ACC112 (cell line): ENCODE measurements at regions not wholly inside any gene's neighbourhood (a gene's known extent, or its start where the extent isn't known, plus 50 kb on each side); places are given as distances from the start of the nearest gene placed in this dataset.
A peak's percentile ranks its signal among the peaks of the same experiment; 100 is the strongest.

Source experiments
- H2AFZ ChIP-seq: fragments of 200-600 bp; sonication (generic); one replicate; pipeline ENCODE4 v1.6.0; 2017; ENCODE audit warnings: antibody characterized with exemption, low read length; ENCODE audit not compliant: unreplicated experiment
- H3K27ac ChIP-seq: fragments of 200-600 bp; sonication (generic); 2 replicates; pipeline ENCODE4 v1.5.1; 2014; ENCODE audit warnings: low read depth, mild to moderate bottlenecking, antibody characterized with exemption, low read length, moderate library complexity
- H3K27me3 ChIP-seq: fragments of 200-600 bp; sonication (generic); 2 replicates; pipeline ENCODE4 v1.6.1; 2014; ENCODE audit warnings: mild to moderate bottlenecking, antibody characterized with exemption, low read length, moderate library complexity, mixed read lengths; ENCODE audit not compliant: insufficient read depth
- H3K36me3 ChIP-seq: fragments of 200-600 bp; sonication (generic); 2 replicates; pipeline ENCODE4 v1.6.1; 2016; ENCODE audit warnings: mild to moderate bottlenecking, antibody characterized with exemption, low read length, moderate library complexity, mixed read lengths; ENCODE audit not compliant: insufficient read depth
- H3K4me1 ChIP-seq: fragments of 200-600 bp; sonication (generic); one replicate; pipeline ENCODE4 v1.6.1; 2016; ENCODE audit warnings: low read length, mixed read lengths; ENCODE audit not compliant: insufficient read depth, unreplicated experiment, control insufficient read depth
- H3K4me3 ChIP-seq: fragments of 200-600 bp; sonication (generic); 2 replicates; pipeline ENCODE4 v1.5.1; 2014; ENCODE audit warnings: mild to moderate bottlenecking, low read depth, low read length
- H3K79me2 ChIP-seq: fragments of 200-600 bp; sonication (generic); one replicate; pipeline ENCODE4 v1.6.0; 2016; ENCODE audit warnings: low read length; ENCODE audit not compliant: control insufficient read depth, unreplicated experiment, insufficient read depth

- no peaks in the 10 kb centered on the region for H3K36me3 ChIP-seq
- no peak overlapping the region for H2AFZ ChIP-seq
- no peak overlapping the region for H3K27ac ChIP-seq
- H3K4me3 ChIP-seq = no peak overlapping the region
- H3K4me1 ChIP-seq = no peaks in the 10 kb centered on the region
- H3K27me3 ChIP-seq = no peaks in the 10 kb centered on the region
- no peaks in the 10 kb centered on the region for H3K79me2 ChIP-seq
Observed at GRCh38 chrX:138946926-138947325, 235.4 kb upstream of the FGF13 start.

- Histone ChIP-seq H3K4me1 (no peaks in the 10 kb centered on the region), H2AFZ (no peak overlapping the region), H3K4me3 (no peak overlapping the region), H3K36me3 (no peaks in the 10 kb centered on the region), H3K79me2 (no peaks in the 10 kb centered on the region), H3K27ac (no peak overlapping the region), H3K27me3 (no peaks in the 10 kb centered on the region)
Observed at GRCh38 chrX:138945219-138945618, 233.7 kb upstream of the FGF13 start.

- H3K36me3 ChIP-seq = no peaks in the 10 kb centered on the region
- no peak overlapping the region for H2AFZ ChIP-seq
- H3K27ac ChIP-seq = no peak overlapping the region
- H3K4me3 ChIP-seq = no peak overlapping the region
- no peaks in the 10 kb centered on the region for H3K4me1 ChIP-seq
- no peaks in the 10 kb centered on the region for H3K79me2 ChIP-seq
- no peaks in the 10 kb centered on the region for H3K27me3 ChIP-seq
Observed at GRCh38 chrX:138939038-138939437, 227.5 kb upstream of the FGF13 start.

GRCh38 chrX:138938003-138938402 lies 226.5 kb upstream of the FGF13 start:
- H3K27ac ChIP-seq = no peak overlapping the region
- no peaks in the 10 kb centered on the region for H3K27me3 ChIP-seq
- no peak overlapping the region for H2AFZ ChIP-seq
- H3K79me2 ChIP-seq = no peaks in the 10 kb centered on the region
- no peak overlapping the region for H3K4me3 ChIP-seq
- no peaks in the 10 kb centered on the region for H3K4me1 ChIP-seq
- H3K36me3 ChIP-seq = no peaks in the 10 kb centered on the region

- no peaks in the 10 kb centered on the region for H3K36me3 ChIP-seq
- no peaks in the 10 kb centered on the region for H3K4me1 ChIP-seq
- no peak overlapping the region for H3K27ac ChIP-seq
- H3K4me3 ChIP-seq = no peak overlapping the region
- no peaks in the 10 kb centered on the region for H3K79me2 ChIP-seq
- H3K27me3 ChIP-seq = no peaks in the 10 kb centered on the region
- H2AFZ ChIP-seq = no peak overlapping the region
Observed at GRCh38 chrX:138931212-138931611, 219.7 kb upstream of the FGF13 start.

- Histone ChIP-seq H3K4me1 (no peaks in the 10 kb centered on the region), H3K79me2 (no peaks in the 10 kb centered on the region), H2AFZ (no peak overlapping the region), H3K27ac (no peak overlapping the region), H3K4me3 (no peak overlapping the region), H3K36me3 (no peaks in the 10 kb centered on the region), H3K27me3 (no peaks in the 10 kb centered on the region)
Observed at GRCh38 chrX:138930583-138930945, 219.0 kb upstream of the FGF13 start.

GRCh38 chrX:138929926-138930582 lies 218.5 kb upstream of the FGF13 start:
- Histone ChIP-seq H3K36me3 (no peaks in the 10 kb centered on the region), H3K79me2 (no peaks in the 10 kb centered on the region), H3K4me3 (no peak overlapping the region), H3K27ac (no peak overlapping the region), H3K27me3 (no peaks in the 10 kb centered on the region), H2AFZ (no peak overlapping the region), H3K4me1 (no peaks in the 10 kb centered on the region)

- Histone ChIP-seq H3K79me2 (no peaks in the 10 kb centered on the region), H3K27ac (no peak overlapping the region), H3K36me3 (no peaks in the 10 kb centered on the region), H3K4me1 (no peaks in the 10 kb centered on the region), H2AFZ (no peak overlapping the region), H3K4me3 (no peak overlapping the region), H3K27me3 (no peaks in the 10 kb centered on the region)
Observed at GRCh38 chrX:138928737-138929459, 217.4 kb upstream of the FGF13 start.

- Histone ChIP-seq H3K36me3 (no peaks in the 10 kb centered on the region), H3K4me1 (no peaks in the 10 kb centered on the region), H3K27ac (peak overlapping the region; percentile 43), H3K27me3 (no peaks in the 10 kb centered on the region), H3K79me2 (no peaks in the 10 kb centered on the region), H3K4me3 (no peak overlapping the region), H2AFZ (no peak overlapping the region)
Observed at GRCh38 chrX:138925330-138925729, 213.8 kb upstream of the FGF13 start.

- Histone ChIP-seq H3K4me1 (no peaks in the 10 kb centered on the region), H3K4me3 (no peak overlapping the region), H3K79me2 (no peaks in the 10 kb centered on the region), H2AFZ (no peak overlapping the region), H3K27ac (no peak overlapping the region), H3K36me3 (no peaks in the 10 kb centered on the region), H3K27me3 (no peaks in the 10 kb centered on the region)
Observed at GRCh38 chrX:138923805-138924204, 212.3 kb upstream of the FGF13 start.

- Histone ChIP-seq H3K27ac (no peak overlapping the region), H3K79me2 (no peaks in the 10 kb centered on the region)
Observed at GRCh38 chrX:138921031-138921430, 209.5 kb upstream of the FGF13 start.

More at GRCh38 chrX:138921031-138921430, 209.5 kb upstream of the FGF13 start:
- H3K4me1 ChIP-seq = no peaks in the 10 kb centered on the region
- no peak overlapping the region for H2AFZ ChIP-seq
- no peak overlapping the region for H3K4me3 ChIP-seq
- H3K36me3 ChIP-seq = no peaks in the 10 kb centered on the region
- H3K27me3 ChIP-seq = no peaks in the 10 kb centered on the region
